NT2/D1 (cell line): ENCODE measurements at regions not wholly inside any gene's neighbourhood (a gene's known extent, or its start where the extent isn't known, plus 50 kb on each side); places are given as distances from the start of the nearest gene placed in this dataset.
"Not testable (repeated sequence)": the region's sequence is repeated elsewhere in the genome, so short reads cannot be mapped to it uniquely, and the experiment has no call there.

Source experiments
- DNase-seq: peaks from one replicate; pipeline ENCODE4 v3.0.0-alpha.2; 2011; ENCODE audit warnings: low read depth, low spot score
- H3K27me3 ChIP-seq: 2 replicates; pipeline ENCODE4 v1.6.0; 2011; ENCODE audit warnings: mild to moderate bottlenecking; ENCODE audit not compliant: insufficient read length, insufficient read depth
- H3K36me3 ChIP-seq: 2 replicates; pipeline ENCODE4 v1.6.1; 2011; ENCODE audit warnings: mild to moderate bottlenecking, low read length, mixed read lengths; ENCODE audit not compliant: insufficient read depth, insufficient read length
- H3K4me1 ChIP-seq: 2 replicates; pipeline ENCODE4 v1.5.1; 2011; ENCODE audit not compliant: insufficient read depth, insufficient read length
- H3K4me3 ChIP-seq: 2 replicates; pipeline ENCODE4 v1.5.1; 2011; ENCODE audit warnings: low read depth; ENCODE audit not compliant: insufficient read length
- H3K9ac ChIP-seq: 2 replicates; pipeline ENCODE4 v1.6.0; 2011; ENCODE audit warnings: low read depth; ENCODE audit not compliant: insufficient read length
- H3K9me3 ChIP-seq: 2 replicates; pipeline ENCODE4 v1.5.1; 2011; ENCODE audit warnings: mild to moderate bottlenecking, low read length; ENCODE audit not compliant: insufficient read depth
- SUZ12 ChIP-seq: IDR thresholded peaks from 2 replicates; pipeline ENCODE4 v1.6.1; 2011; ENCODE audit not compliant: insufficient read length, insufficient read depth; ENCODE audit errors: extremely low read depth
- YY1 ChIP-seq: IDR thresholded peaks from 2 replicates; pipeline ENCODE4 v1.6.1; 2011; ENCODE audit not compliant: insufficient read length, insufficient read depth
- ZNF274 ChIP-seq: IDR thresholded peaks from 2 replicates; pipeline ENCODE4 v1.6.1; 2011; ENCODE audit warnings: mild to moderate bottlenecking, low read depth, low read length

DNA sequence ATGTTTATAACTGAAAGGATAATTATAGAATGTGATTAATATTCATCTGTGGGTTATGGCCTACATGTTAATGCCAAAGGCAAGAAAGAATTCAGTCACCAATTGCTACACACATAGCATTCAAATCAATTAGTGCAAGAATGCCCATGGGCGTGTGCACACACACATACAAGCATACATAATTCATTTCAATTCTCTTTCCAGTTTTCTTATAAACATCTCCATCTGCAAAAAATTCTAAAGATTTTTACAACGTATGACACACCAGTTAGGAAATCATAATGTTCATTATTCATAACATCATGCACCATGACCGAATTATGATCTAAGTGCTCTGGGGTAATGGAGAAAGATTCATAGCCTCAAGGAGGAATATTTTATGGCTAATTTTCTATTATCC is 111.0 kb upstream of the ADTRP start:
- TF ChIP-seq YY1 (no peak), SUZ12 (no peak), ZNF274 (no peak)
- no peaks in the 10 kb centered on the region for H3K9me3 ChIP-seq
- no peak overlapping the region for H3K4me3 ChIP-seq
- no peaks in the 10 kb centered on the region for H3K4me1 ChIP-seq
- H3K9ac ChIP-seq = no peak overlapping the region
- no peaks in the 10 kb centered on the region for H3K36me3 ChIP-seq
- no peaks in the 10 kb centered on the region for H3K27me3 ChIP-seq
- DNase-seq = no peak

DNA sequence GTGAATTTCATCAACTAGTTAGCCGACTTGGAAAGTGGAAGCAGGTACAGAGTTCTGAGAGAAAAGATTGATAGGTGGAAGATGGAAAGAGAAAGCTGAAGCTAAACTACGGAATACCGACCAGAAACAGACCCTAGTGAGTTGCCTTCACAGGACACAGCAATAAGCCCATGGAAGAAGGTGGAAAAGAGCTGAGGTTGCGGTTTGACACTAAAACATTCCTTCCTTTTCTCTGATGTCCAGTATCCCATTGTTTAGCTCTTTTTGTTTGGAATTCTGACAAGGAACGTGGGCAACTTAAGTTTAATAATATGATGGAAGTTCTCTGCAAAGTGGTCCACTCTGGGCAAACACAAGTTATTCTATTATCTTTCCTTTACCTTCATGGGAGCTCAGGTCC is 110.1 kb upstream of the ADTRP start:
- H3K36me3 ChIP-seq = no peaks in the 10 kb centered on the region
- no peaks in the 10 kb centered on the region for H3K27me3 ChIP-seq
- H3K9me3 ChIP-seq = no peaks in the 10 kb centered on the region
- H3K4me3 ChIP-seq = no peak overlapping the region
- DNase-seq = no peak
- TF ChIP-seq YY1 (no peak), ZNF274 (no peak), SUZ12 (no peak)
- H3K4me1 ChIP-seq = no peaks in the 10 kb centered on the region
- H3K9ac ChIP-seq = no peak overlapping the region

DNA sequence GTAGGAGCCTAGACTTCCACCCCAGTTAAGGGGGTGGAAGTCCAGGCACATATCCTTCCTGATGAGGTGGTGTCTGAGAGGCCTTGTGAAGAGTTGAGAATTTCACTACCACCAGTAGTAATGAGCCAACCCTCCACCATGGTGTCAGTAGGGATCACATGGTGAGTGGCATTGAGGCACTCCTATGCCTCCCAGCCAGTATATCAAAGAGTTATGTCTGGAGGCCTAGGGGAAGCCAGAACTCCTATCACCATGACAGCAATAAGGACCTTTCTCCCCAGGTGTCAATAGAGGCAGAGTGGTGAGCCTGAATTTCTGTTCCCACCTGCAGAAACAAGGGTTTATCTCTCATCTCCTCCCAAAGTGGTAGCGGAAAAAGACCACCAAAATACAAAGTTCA is 106.6 kb upstream of the ADTRP start:
- DNase-seq = no peak
- Histone ChIP-seq H3K4me1 (no peaks in the 10 kb centered on the region), H3K9me3 (no peaks in the 10 kb centered on the region), H3K9ac (no peak overlapping the region), H3K4me3 (no peak overlapping the region), H3K27me3 (no peaks in the 10 kb centered on the region), H3K36me3 (no peaks in the 10 kb centered on the region)
- TF ChIP-seq ZNF274 = no peak
- no peak for TF ChIP-seq SUZ12
- no peak for TF ChIP-seq YY1

DNA sequence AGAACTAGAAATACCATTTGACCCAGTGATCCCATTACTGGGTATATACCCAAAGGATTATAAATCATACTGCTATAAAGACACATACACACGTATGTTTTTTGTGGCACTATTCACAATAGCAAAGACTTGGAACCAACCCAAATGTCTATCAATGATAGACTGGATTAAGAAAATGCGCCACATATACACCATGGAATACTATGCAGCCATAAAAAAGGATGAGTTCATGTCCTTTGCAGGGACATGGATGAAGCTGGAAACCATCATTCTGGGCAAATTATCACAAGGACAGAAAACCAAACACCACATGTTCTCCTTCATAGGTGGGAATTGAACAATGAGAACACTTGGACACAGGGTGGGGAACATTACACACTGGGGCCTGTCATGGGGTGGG is 104.9 kb upstream of the ADTRP start:
- not testable (repeated sequence) for H3K27me3 ChIP-seq, H3K9ac ChIP-seq, H3K9me3 ChIP-seq, H3K4me1 ChIP-seq, H3K36me3 ChIP-seq, H3K4me3 ChIP-seq, DNase-seq

DNA sequence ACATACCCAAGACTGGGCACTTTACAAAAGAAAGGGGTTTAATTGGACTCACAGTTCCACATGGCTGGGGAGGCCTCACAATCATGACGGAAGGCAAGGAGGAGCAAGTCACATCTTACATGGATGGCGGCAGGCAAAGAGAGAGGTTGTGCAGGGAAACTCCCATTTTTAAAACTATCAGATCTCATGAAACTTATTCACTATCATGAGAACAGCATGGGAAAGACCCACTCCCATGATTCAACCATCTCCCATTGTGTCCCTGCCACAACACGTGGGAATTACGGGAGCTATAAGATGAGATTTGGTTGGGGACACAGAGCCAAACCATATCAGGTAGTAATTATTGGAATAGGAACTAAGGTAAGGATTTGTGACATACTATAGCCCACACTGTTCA is 101.6 kb upstream of the ADTRP start:
- not testable (repeated sequence) for H3K9ac ChIP-seq, H3K4me1 ChIP-seq, H3K36me3 ChIP-seq, H3K27me3 ChIP-seq, H3K9me3 ChIP-seq, DNase-seq, H3K4me3 ChIP-seq

GRCh38 chr6:11878735-11879134 is 100.1 kb upstream of the ADTRP start:
- H3K27me3 ChIP-seq = no peaks in the 10 kb centered on the region
- no peaks in the 10 kb centered on the region for H3K36me3 ChIP-seq
- TF ChIP-seq SUZ12 (no peak), YY1 (no peak), ZNF274 (no peak)
- H3K4me3 ChIP-seq = no peak overlapping the region
- H3K9me3 ChIP-seq = no peaks in the 10 kb centered on the region
- H3K9ac ChIP-seq = no peak overlapping the region
- H3K4me1 ChIP-seq = no peaks in the 10 kb centered on the region
- no peak for DNase-seq

DNA sequence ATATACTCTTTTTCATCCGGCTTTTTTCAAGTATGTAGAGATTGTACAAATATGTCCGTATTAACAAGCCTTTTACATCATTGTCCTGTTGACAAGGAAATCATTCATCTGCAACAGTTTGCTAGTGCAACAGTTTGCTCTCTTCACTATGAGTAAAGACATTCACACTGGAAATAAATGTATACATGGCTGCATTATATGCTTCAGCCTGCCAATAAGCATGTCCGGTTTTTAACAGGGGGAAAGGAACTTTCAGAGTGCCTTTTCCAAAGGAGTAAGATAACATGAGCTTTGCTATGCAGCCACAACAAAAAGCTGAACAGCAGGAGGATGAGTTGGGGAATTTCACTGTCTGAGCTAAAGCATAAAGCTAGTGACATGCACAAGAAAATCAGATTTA is 99.4 kb upstream of the ADTRP start:
- no peak for DNase-seq
- H3K9me3 ChIP-seq = no peaks in the 10 kb centered on the region
- H3K36me3 ChIP-seq = no peaks in the 10 kb centered on the region
- no peak overlapping the region for H3K9ac ChIP-seq
- TF ChIP-seq SUZ12 (no peak), YY1 (no peak), ZNF274 (no peak)
- H3K27me3 ChIP-seq = no peaks in the 10 kb centered on the region
- no peak overlapping the region for H3K4me3 ChIP-seq
- no peaks in the 10 kb centered on the region for H3K4me1 ChIP-seq

DNA sequence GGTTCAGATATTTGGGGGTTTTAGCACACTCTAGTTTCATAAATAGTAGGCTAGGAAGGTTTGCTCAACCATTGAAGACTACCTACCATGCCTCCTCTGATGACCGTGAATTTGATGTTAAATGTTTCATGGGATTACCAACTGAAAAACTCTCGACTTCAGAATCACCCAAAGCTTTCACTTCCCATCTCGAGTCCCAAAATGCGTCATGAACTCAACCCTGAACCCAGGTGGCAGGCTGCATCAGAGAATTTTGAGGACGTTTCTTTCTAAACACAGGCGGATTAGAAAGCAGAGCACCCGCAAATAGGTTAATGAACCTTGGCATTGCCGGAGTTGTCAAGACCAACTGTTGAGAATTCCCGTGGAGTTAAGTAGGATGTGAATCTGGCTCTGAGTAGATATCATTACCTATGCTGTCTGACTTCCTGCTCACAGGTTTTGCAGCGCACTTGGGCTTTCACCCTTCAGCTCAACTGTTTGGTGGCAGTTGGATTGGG is 98.4 kb upstream of the ADTRP start:
- TF ChIP-seq SUZ12 = no peak
- no peak for TF ChIP-seq ZNF274
- TF ChIP-seq YY1 = no peak
- DNase-seq = no peak
- Histone ChIP-seq H3K36me3 (no peaks in the 10 kb centered on the region), H3K9ac (no peak overlapping the region), H3K4me1 (no peaks in the 10 kb centered on the region), H3K4me3 (no peak overlapping the region), H3K27me3 (no peaks in the 10 kb centered on the region), H3K9me3 (no peaks in the 10 kb centered on the region)
